ENCODE measurements at regions not wholly inside any gene's neighbourhood (a gene's known extent, or its start where the extent isn't known, plus 50 kb on each side); places are given as distances from the start of the nearest gene placed in this dataset.

GRCh38 chr6:134452906-134453305 lies 135.0 kb upstream of the SGK1 start:
- H3K36me3 ChIP-seq: no peaks in the 10 kb centered on the region
- no peak overlapping the region for H3K4me3 ChIP-seq
- no peak overlapping the region for H3K27ac ChIP-seq
- H3K27me3 ChIP-seq: no peaks in the 10 kb centered on the region
- H3K4me1 ChIP-seq: no peaks in the 10 kb centered on the region
- WGBS, 2 donors (ENCODE audit: low coverage in 1 of 2): 78 to 94% methylated on average over 2 to 3 of the region's 3 CpGs
- DNase-seq: no peak
- H3K9me3 ChIP-seq: no peaks in the 10 kb centered on the region
- in situ Hi-C loops (cut with MboI; ENCODE audit: low pct_ligation_motif_present in 1 of 4, low pct_unique_long_range_greater_than_20kb in 1 of 4, low sequenced_read_pairs in 3 of 4) (no loop called here), intact Hi-C loops (cut with DNase I; ENCODE audit: low total_unique reads) (no loop called here)
- no peak for TF ChIP-seq POLR2A (IDR thresholded peaks at IDR 0.05)
- TF ChIP-seq CTCF (IDR thresholded peaks at IDR 0.05): no peak
- no peak for TF ChIP-seq POLR2AphosphoS5 (IDR thresholded peaks at IDR 0.05)
- TF ChIP-seq EP300 (IDR thresholded peaks at IDR 0.05; ENCODE audit: low read depth): no peak

DNA sequence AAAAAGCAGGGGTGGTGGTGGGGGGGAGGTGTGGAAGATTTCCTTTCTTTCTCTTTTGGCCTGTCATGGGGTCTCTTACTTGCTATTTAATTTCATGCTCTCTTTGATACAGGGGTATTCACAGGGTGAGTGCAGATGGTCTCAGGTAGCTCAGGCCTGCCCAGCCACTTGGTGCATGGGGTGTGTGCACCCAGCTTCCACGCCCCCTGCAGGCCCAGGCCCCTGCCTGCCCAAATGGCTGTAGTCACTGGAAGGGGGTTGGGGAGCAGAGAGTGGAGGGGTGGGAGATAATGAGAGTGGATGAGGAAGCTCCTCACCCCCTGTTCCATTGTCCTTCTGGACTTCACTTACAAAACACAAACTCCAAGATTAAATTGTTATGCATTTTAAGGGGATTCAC lies 133.6 kb upstream of the SGK1 start:
- no peak overlapping the region for H3K4me3 ChIP-seq
- in situ Hi-C loops (cut with MboI; ENCODE audit: low pct_ligation_motif_present in 1 of 4, low pct_unique_long_range_greater_than_20kb in 1 of 4, low sequenced_read_pairs in 3 of 4): no loop called here
- no peaks in the 10 kb centered on the region for H3K4me1 ChIP-seq
- TF ChIP-seq POLR2AphosphoS5 (IDR thresholded peaks at IDR 0.05) (no peak), POLR2A (IDR thresholded peaks at IDR 0.05) (no peak), EP300 (IDR thresholded peaks at IDR 0.05; ENCODE audit: low read depth) (no peak), CTCF (IDR thresholded peaks at IDR 0.05) (no peak)
- H3K36me3 ChIP-seq: no peaks in the 10 kb centered on the region
- no peaks in the 10 kb centered on the region for H3K27me3 ChIP-seq
- no peak overlapping the region for H3K27ac ChIP-seq
- no peak for DNase-seq
- H3K9me3 ChIP-seq: no peaks in the 10 kb centered on the region
- 82% methylated on average over 1 of the region's 1 CpG; no CpG with 5 or more reads in 1 of the 2 donors for WGBS, 2 donors (ENCODE audit: low coverage in 1 of 2)
- intact Hi-C loops (cut with DNase I; ENCODE audit: low total_unique reads): no loop called here

- H3K36me3 ChIP-seq: no peaks in the 10 kb centered on the region
- TF ChIP-seq CTCF (IDR thresholded peaks at IDR 0.05): no peak
- no peak for TF ChIP-seq POLR2A (IDR thresholded peaks at IDR 0.05)
- DNase-seq: no peak
- no peak overlapping the region for H3K4me3 ChIP-seq
- no peaks in the 10 kb centered on the region for H3K4me1 ChIP-seq
- H3K27ac ChIP-seq: no peak overlapping the region
- no peaks in the 10 kb centered on the region for H3K9me3 ChIP-seq
- intact Hi-C loops (cut with DNase I; ENCODE audit: low total_unique reads): no loop called here
- no peaks in the 10 kb centered on the region for H3K27me3 ChIP-seq
- 83 to 89% methylated on average over 1 to 2 of the region's 2 CpGs for WGBS, 2 donors (ENCODE audit: low coverage in 1 of 2)
- in situ Hi-C loops (cut with MboI; ENCODE audit: low pct_ligation_motif_present in 1 of 4, low pct_unique_long_range_greater_than_20kb in 1 of 4, low sequenced_read_pairs in 3 of 4): no loop called here
Measured at GRCh38 chr6:134449781-134450180, 131.9 kb upstream of the SGK1 start.

DNA sequence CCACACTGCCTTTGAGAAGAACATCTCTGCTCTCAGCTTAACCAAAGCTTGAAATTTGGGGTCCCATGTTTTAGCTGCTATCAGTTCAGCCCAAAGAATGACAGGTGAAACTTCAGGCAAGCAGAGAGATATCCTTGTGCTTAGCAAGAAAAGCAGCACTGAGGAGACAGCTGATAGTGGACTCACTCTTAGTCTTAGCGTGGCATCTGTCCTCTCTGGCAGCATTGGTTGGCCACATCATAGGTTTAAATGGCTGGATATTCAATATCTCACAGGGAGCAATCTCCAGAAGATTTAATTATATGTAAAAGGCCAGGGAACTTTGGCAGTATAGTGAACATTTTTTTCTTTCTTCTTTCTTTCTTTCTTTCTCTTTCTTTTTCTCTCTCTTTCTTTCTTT lies 131.1 kb upstream of the SGK1 start:
- Histone ChIP-seq H3K4me3 (no peak overlapping the region), H3K27me3 (no peaks in the 10 kb centered on the region), H3K4me1 (no peaks in the 10 kb centered on the region), H3K27ac (no peak overlapping the region), H3K9me3 (no peaks in the 10 kb centered on the region), H3K36me3 (no peaks in the 10 kb centered on the region)
- TF ChIP-seq POLR2AphosphoS5 (IDR thresholded peaks at IDR 0.05) (no peak), CTCF (IDR thresholded peaks at IDR 0.05) (no peak), POLR2A (IDR thresholded peaks at IDR 0.05) (no peak)
- DNase-seq: no peak
- 89 to 100% methylated on average over 1 of the region's 1 CpG for WGBS, 2 donors (ENCODE audit: low coverage in 1 of 2)
- in situ Hi-C loops (cut with MboI; ENCODE audit: low pct_ligation_motif_present in 1 of 4, low pct_unique_long_range_greater_than_20kb in 1 of 4, low sequenced_read_pairs in 3 of 4): no loop called here
- intact Hi-C loops (cut with DNase I; ENCODE audit: low total_unique reads): no loop called here

Data from transverse colon (tissue), 4 donors.